GM18867 (cell line): ENCODE measurements at regions not wholly inside any gene's neighbourhood (a gene's known extent, or its start where the extent isn't known, plus 50 kb on each side); places are given as distances from the start of the nearest gene placed in this dataset.

Source experiments
- ATAC-seq: cut with Tn5 transposase; IDR thresholded peaks from one replicate; pipeline ENCODE4 v1.9.1; 2021; ENCODE audit warnings: mild to moderate bottlenecking, moderate library complexity; ENCODE audit not compliant: unreplicated experiment

- no peak for ATAC-seq
Measured at GRCh38 chr14:65278589-65278988, 133.9 kb upstream of the FUT8 start.

- ATAC-seq, result no peak
Measured at GRCh38 chr14:65279510-65279909, 133.0 kb upstream of the FUT8 start.

GRCh38 chr14:65279958-65280357, 132.6 kb upstream of the FUT8 start:
- ATAC-seq, result no peak

DNA sequence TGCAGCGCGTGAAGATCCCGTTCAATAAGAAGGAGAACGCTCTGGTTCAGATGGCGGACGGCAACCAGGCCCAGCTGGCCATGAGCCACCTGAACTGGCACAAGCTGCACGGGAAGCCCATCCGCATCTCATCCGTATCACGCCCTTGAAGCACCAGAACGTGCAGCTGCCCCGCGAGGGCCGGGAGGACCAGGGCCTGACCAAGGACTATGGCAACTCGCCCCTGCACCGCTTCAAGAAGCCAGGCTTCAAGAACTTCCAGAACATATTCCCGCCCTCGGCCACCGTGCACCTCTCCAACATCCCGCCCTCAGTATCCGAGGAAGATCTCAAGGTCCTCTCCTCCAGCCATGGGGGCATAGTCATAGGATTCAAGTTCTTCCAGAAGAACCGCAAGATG, 131.9 kb upstream of the FUT8 start:
- no peak for ATAC-seq

DNA sequence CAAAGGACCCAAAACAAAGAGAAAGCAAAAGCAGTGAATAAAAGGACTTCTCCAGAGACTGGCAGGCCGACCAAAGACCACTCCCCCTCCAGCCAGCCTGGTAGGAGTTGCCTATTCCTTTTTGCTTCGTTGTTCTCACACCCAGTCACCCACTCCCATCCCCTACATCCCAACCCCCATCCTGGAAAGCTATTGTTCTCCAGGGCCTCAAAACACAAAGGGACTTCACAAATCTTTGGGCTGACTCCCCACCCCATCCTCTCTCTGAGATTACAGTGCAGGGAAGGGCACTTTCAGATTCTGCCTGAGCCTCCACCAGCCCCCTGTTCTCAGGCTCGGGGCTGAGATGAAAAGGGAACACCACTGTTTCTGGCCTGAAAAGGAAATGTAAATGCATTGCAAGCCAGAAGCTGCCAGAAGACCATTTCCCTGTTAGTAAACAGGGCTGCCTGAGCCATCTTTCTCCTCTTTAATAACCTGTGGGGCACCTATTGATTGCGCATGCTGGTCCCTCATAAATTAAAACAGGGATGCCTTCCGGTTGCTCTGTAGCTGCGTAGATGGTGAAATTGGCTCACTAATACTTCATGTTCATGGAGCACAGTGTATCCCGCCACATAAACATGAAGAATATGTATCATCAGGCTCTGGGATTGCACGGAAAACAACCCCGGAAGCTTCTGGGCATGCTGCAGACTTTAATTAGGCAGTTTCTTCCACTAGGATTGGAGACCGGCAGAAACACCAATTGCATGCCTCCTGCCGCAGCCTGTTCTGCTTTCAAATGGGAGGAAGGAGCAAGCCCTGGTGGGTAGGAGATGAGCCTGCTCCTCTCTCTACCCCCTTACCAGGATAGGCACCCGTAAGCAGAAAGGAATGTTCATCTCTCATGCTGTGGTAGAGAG, 130.3 kb upstream of the FUT8 start:
- ATAC-seq, result peak; percentile 1

- ATAC-seq, result peak; percentile 33
Measured at GRCh38 chr14:65282896-65283253, 129.7 kb upstream of the FUT8 start.

DNA sequence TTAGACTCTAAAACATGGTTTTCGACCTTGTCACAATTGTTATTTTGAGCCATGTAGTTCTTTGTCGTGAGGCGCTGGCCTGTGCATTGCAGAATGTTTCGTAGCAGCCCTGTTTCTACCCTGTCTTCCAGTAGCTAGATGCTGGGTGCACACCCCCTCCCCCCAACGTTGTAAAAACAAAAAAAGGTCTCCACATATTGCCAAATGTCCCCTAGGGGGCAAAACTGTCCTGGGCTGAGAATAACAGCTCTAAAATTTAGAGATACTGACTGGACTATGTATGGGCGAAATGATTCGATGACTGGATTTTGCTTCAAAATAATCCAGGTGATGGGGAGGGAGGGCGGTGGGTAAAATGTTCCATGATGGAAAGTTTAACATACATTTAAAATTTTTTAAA, 126.1 kb upstream of the FUT8 start:
- no peak for ATAC-seq

DNA sequence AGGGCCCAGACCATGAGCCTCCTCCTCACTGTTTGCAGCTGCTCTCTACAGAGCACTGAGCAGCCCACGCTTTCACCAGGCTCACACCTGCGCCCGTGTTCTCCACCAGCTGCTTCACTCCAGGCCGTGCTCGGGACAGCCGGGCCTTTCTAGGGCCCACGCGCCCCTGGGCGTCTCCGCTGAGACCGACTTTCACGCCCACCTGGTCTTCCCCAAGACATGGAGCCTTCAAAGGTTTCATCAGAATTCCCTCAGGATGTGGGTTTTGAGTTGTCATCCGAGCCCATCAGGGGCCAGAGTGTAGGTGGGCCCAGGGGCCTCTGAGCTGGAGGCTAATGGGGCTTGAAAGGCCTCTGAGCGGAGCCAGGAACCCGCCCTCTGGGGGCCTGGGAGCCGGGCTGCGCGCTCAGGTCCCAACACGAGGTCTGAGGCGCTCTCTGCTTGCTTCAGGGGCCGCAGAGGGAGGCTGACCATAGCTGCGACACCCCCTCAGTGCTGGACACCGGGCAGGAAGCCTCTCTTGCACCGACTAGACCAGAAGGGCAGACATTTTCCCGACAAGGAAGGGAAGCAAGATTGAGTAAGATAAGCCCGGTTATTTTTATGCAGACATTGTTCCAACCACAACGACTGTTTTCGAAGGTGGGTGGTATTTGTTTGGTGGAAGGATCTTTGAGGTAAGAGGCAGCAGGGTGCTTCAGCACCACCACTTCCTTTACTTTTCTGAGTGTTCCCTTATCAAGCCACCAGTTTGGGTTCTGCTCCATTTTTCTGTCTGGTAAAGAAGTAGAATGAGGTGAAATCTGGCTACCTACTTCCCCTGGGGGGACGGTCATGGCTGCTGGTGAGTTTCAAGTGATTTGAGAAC, 125.0 kb upstream of the FUT8 start:
- ATAC-seq, result peak; percentile 64

GRCh38 chr14:65290830-65291229, 121.7 kb upstream of the FUT8 start:
- no peak for ATAC-seq

GRCh38 chr14:65291531-65291930, 121.0 kb upstream of the FUT8 start:
- no peak for ATAC-seq

DNA sequence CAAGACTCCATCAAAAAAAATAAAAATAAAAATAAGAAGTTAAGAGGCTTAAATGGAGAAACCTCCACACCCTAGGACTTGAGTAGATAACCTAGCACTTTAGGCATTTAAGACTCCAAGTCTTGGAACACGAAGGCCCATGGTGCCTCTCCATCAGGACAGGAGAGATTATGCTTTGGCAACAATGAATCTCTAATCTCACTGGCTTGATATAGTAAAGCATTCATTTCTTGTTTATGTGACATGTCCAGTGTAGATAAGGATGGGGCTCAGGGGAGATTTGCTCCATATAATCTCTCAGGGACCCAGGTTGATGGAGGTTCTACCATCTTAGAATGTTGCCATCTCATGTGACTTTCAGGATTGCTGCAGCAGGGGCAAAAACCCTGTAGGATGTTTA, 117.7 kb upstream of the FUT8 start:
- no peak for ATAC-seq

GRCh38 chr14:65296402-65296801, 116.1 kb upstream of the FUT8 start:
- ATAC-seq, result no peak

GRCh38 chr14:65296876-65297275, 115.7 kb upstream of the FUT8 start:
- no peak for ATAC-seq

- no peak for ATAC-seq
Measured at GRCh38 chr14:65297744-65298143, 114.8 kb upstream of the FUT8 start.

DNA sequence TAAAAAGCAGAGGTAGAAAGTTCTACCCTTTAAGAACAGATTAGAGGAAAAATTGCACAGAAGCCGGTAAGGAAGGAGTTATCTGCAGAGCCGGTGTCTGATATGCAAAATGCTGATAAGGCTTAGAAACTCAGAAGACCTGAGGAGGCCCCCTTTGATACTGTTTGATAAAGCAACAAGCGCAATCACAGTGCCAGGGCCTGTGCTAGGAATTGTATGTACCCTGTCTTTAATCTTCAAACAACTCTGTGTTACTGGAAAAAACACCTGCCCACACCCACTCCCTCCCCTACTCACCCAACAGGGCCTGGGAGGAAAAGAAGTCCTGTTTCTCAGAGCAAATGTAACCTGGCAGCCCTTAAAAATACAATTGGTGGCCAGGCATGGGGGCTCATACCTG, 112.7 kb upstream of the FUT8 start:
- no peak for ATAC-seq

GRCh38 chr14:65301862-65302539, 110.5 kb upstream of the FUT8 start:
- peak; percentile 63 for ATAC-seq

DNA sequence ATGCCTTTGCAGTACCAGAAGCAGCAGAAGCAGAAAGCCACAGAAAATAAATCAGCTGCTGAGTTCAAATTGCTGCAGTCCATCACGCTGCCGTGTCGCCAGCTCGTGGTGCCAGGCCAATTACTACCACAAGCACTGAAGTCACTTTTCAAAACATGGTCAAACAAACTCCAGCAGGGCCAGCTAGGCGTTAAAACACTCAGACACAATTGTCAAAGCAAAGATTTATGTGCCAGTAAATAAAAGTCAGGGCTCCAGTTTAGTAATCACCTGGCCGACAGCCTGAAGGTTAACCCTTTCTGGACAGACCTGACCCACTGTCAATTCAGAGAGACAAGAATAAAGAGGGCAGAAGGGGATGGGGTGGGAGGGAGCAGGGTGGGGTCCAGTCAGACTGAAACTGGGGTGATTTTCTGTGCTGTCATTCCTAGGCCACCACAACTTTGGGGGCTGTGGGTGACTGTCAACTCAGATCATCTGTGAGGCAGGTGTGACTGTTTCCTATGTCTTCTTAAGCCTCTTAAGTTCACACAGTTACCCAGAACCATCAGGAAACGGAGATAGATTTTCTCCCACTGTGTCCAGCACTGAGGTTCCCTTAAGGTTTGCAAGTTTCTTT, 109.8 kb upstream of the FUT8 start:
- ATAC-seq, result peak; percentile 41

DNA sequence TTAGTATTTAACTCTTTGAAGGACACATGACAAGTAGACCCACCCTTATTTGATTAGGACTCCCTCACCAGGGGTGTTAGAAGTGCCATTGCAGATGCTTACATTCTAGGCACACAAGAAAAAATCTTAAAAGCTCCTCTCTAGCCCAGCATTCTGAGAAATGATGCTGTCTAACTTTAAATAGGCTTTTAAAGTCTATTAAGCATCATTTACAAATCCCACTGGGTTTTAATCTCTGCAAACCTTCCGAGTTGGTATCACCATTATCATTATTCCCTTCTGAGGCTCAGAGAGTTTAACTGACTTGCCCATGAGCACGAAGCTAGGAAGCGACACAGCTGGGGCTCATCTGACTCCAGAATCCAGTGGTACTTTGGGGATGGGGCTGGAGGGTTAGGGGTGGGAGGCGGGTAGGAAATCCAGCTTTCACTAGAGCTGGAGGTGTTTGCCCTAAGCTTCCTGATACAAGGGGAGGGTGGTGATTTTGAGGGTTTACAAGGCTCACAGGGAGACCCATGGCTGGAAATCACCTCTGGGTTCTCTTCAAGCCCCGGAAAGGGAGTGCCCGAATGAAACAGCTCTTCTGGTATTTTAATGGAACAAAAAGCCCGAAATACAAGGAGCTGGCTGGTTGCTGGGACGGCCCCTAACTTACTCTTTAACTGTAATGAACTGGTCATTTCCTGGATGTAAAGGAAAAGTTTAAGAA, 109.2 kb upstream of the FUT8 start:
- no peak for ATAC-seq

- ATAC-seq, result no peak
Measured at GRCh38 chr14:65303899-65304222, 108.7 kb upstream of the FUT8 start.

DNA sequence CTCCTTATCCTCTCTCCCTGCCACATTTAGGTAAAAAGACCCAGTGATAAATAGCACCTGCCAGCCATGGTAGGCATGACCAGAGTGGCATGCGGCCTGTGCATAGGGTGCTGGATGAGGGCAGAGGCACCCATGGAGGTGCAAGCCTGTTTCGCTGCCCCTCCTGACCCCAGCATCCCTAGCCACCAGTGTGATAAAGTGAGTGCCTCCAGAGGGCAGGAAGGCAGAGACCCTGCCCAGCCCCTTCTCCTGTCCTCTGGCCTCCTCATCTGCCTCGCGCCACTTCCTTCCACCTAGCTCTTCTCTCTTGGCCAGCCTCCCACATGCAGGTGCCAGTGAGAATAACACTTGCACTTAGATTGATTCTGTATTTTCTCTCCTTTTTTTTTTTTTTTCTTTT, 108.3 kb upstream of the FUT8 start:
- ATAC-seq, result peak; percentile 21

DNA sequence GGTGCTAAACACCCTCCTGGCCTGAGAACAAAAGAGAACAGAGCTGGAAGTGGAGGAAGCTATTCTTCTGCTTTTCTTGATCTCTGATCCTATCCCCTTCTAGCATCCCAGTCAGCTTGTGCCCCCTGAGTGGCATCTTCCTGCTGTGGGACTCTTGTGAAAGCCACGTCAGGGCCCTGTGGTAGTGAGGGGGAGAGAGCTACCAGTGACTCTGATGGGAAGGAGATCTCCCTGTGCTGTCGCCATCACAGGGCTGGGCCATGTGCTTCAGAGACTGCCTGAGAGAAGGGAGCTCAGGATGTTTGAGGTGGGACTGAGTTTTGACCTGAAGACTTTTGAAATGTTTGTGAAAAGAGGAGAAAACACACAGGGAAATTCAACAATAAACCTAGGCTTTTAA, 107.6 kb upstream of the FUT8 start:
- ATAC-seq, result no peak
